ENCODE measurements at regions not wholly inside any gene's neighbourhood (a gene's known extent, or its start where the extent isn't known, plus 50 kb on each side); places are given as distances from the start of the nearest gene placed in this dataset.

DNA sequence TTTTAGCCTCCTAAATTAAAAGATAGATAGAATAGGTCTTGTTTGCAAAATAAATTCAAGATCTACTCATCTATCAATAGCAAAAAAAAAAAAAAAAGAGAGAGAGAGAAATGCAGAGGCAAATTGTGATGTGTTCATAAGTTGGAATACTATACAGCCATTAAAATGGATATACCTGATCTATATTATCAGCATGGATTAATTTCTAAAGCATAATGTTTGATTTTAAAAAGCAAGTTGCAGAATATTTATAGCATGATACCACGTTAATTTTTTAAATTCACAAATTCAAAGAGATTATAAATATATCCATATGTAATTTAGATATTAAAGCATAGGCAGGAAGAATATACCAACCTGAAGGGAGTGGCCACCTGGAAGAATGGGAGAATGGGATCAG lies 114.9 kb upstream of the PTPRT start:
- TF ChIP-seq, protein P1, sequence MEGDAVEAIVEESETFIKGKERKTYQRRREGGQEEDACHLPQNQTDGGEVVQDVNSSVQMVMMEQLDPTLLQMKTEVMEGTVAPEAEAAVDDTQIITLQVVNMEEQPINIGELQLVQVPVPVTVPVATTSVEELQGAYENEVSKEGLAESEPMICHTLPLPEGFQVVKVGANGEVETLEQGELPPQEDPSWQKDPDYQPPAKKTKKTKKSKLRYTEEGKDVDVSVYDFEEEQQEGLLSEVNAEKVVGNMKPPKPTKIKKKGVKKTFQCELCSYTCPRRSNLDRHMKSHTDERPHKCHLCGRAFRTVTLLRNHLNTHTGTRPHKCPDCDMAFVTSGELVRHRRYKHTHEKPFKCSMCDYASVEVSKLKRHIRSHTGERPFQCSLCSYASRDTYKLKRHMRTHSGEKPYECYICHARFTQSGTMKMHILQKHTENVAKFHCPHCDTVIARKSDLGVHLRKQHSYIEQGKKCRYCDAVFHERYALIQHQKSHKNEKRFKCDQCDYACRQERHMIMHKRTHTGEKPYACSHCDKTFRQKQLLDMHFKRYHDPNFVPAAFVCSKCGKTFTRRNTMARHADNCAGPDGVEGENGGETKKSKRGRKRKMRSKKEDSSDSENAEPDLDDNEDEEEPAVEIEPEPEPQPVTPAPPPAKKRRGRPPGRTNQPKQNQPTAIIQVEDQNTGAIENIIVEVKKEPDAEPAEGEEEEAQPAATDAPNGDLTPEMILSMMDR (IDR thresholded peaks at IDR 0.05; ENCODE audit: unreplicated experiment in 3 of 3) = no peak
- no peak overlapping the region for H3K4me3 Mint-ChIP-seq
- H3K36me3 Mint-ChIP-seq (ENCODE audit: low read depth) = no peaks in the 10 kb centered on the region
- no peaks in the 10 kb centered on the region for H3K4me1 Mint-ChIP-seq
- H3K9me3 Mint-ChIP-seq = no peaks in the 10 kb centered on the region
- peaks cover 5% of the 10 kb centered on the region for H3K27me3 Mint-ChIP-seq (ENCODE audit: low read depth)
- H3K27ac Mint-ChIP-seq = no peak overlapping the region

- TF ChIP-seq, protein P1 (IDR thresholded peaks at IDR 0.05; ENCODE audit: unreplicated experiment in 3 of 3) = no peak
- H3K9me3 Mint-ChIP-seq = no peaks in the 10 kb centered on the region
- peaks cover 9% of the 10 kb centered on the region for H3K27me3 Mint-ChIP-seq (ENCODE audit: low read depth)
- H3K4me3 Mint-ChIP-seq = no peak overlapping the region
- no peak overlapping the region for H3K27ac Mint-ChIP-seq
- no peaks in the 10 kb centered on the region for H3K4me1 Mint-ChIP-seq
- no peaks in the 10 kb centered on the region for H3K36me3 Mint-ChIP-seq (ENCODE audit: low read depth)
These were observed 113.2 kb upstream of the PTPRT start for GRCh38 chr20:43302936-43303335.

GRCh38 chr20:43300901-43301300 lies 111.2 kb upstream of the PTPRT start:
- Mint-ChIP-seq H3K27ac (no peak overlapping the region), H3K4me3 (no peak overlapping the region), H3K4me1 (no peaks in the 10 kb centered on the region), H3K9me3 (no peaks in the 10 kb centered on the region), H3K27me3 (ENCODE audit: low read depth) (peaks cover 14% of the 10 kb centered on the region), H3K36me3 (ENCODE audit: low read depth) (no peaks in the 10 kb centered on the region)
- TF ChIP-seq, protein P1 (IDR thresholded peaks at IDR 0.05; ENCODE audit: unreplicated experiment in 3 of 3) = no peak

DNA sequence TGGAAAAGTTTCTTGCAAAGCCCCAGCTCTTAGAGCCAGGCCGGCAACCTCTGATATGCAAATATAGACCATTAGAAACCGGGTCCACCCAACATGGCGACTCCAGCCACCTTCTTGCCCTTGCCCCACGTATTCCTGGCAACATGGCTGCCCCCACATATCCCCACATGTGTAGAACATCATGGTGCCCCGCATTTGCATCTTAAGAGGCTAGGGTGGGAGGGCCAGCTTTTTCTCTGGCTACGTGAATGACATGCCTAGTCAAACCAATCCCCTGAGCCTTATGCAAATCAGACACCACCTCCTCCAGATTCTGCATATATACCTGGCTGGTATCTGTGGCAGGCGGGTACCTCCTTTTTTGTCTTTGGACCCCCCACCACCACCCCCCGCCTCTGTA lies 106.1 kb upstream of the PTPRT start:
- Mint-ChIP-seq H3K36me3 (ENCODE audit: low read depth) (no peaks in the 10 kb centered on the region), H3K9me3 (no peaks in the 10 kb centered on the region), H3K27me3 (ENCODE audit: low read depth) (peaks cover 15% of the 10 kb centered on the region), H3K27ac (no peak overlapping the region), H3K4me3 (no peak overlapping the region), H3K4me1 (no peaks in the 10 kb centered on the region)
- TF ChIP-seq, protein P1 (IDR thresholded peaks at IDR 0.05; ENCODE audit: unreplicated experiment in 3 of 3) = no peak

- Mint-ChIP-seq H3K36me3 (ENCODE audit: low read depth) (no peaks in the 10 kb centered on the region), H3K4me3 (no peak overlapping the region), H3K4me1 (no peaks in the 10 kb centered on the region), H3K27me3 (ENCODE audit: low read depth) (peaks cover 15% of the 10 kb centered on the region), H3K9me3 (no peaks in the 10 kb centered on the region), H3K27ac (no peak overlapping the region)
- TF ChIP-seq, protein P1 (IDR thresholded peaks at IDR 0.05; ENCODE audit: unreplicated experiment in 3 of 3) = no peak
These were observed 105.6 kb upstream of the PTPRT start for GRCh38 chr20:43295263-43295662.

DNA sequence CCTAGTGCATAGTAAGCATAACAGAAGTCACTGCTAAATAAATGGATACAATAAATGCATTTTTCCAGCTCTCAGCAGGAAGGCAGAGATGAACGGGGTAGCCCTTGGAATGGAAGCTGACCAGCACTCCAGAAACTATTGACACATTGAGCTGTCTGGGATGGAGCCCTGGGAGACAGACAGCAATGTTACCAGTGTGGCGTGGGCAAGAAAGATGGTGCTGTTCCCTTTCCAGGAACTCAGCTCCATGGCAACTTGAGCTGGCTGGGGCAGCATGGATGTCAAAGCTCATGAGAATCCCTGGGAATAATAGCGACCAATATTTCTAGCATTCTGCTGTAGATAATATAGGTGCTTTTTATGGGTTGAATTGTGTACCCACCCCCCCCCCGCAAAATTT lies 104.3 kb upstream of the PTPRT start:
- TF ChIP-seq, protein P1 (IDR thresholded peaks at IDR 0.05; ENCODE audit: unreplicated experiment in 3 of 3) = no peak
- Mint-ChIP-seq H3K4me3 (no peak overlapping the region), H3K27me3 (ENCODE audit: low read depth) (peaks cover 15% of the 10 kb centered on the region), H3K9me3 (no peaks in the 10 kb centered on the region), H3K27ac (no peak overlapping the region), H3K4me1 (no peaks in the 10 kb centered on the region), H3K36me3 (ENCODE audit: low read depth) (no peaks in the 10 kb centered on the region)
